GM19043 (cell line): ENCODE measurements at regions not wholly inside any gene's neighbourhood (a gene's known extent, or its start where the extent isn't known, plus 50 kb on each side); places are given as distances from the start of the nearest gene placed in this dataset.

Source experiments
- ATAC-seq: cut with Tn5 transposase; IDR thresholded peaks from one replicate; pipeline ENCODE4 v1.9.1; 2021; ENCODE audit warnings: low read depth; ENCODE audit not compliant: unreplicated experiment

DNA sequence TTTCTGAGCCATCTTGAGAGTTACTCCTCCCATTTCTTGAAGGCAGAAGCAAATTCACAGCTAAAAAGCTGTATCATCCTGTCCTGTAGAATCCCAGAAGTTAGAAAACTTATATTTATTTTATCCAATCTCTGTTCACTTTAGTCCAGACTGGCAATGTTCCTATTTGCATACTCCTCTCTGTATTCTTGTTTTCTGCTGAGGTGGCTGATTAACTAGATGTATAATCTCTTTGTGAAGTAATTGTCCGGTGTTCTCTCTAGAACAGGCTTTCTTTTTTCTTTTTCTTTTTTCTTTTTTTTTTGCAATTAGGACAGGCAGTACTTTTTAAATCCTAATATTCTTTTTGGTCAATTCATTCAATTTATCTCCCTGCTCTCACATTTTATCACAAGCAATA lies 411.0 kb downstream of the KCNJ3 start:
- ATAC-seq = no peak

DNA sequence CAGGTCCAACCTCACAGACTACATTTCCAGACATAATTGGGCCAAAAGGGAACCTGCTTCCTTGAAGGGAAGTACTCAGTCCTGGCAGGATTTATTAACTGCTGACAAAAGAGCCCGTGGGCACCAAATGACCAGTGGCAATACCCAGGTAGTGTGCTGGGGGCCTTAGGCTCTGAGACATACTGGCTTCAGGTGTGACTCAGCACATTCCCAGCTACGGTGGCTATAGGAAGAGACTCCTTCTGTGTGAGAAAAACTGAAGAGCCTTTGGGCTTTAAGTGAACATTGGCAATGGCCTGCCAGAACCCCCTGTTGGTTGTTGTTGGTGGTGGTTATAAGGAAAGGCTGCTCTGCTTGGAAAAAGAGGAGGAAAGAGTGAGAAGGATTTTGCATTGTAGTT lies 401.8 kb downstream of the KCNJ3 start:
- ATAC-seq = no peak

DNA sequence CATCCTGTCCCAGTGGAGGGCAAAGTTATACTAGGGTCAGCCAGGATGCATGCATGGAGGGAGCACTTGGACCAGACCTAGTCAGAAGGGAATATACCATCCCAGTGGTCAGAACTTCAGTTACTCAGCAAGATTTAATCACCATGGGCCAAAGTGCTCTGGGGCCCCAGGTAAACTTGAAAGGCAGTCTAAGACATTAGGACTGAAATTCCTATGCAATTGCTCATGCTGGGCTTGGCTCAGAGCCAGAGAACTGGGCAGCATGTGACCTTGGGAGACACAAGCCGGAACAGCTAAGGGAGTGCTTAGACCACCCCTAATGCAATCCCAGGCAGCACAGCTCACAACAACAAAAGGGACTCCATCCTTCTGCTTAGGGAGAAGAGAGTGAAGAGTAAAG lies 401.3 kb downstream of the KCNJ3 start:
- no peak for ATAC-seq

DNA sequence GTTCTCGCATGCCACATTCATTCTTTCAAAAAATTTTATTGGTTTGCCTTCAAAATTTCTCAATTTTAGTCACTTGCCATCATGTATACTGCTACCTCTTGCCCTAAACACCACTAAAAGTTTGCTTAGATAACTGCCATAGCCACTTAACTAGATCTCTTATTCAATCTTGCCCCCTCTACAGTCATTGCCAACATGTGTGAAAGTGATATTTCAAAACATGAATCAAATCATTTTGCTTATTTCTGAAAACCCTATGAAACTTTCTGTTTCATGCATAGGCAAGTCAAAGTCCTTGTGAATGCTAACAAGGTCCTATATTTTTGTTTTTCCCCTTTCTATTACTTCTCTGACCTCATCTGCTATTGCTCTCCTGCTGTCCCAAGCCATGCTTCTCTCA lies 397.1 kb downstream of the KCNJ3 start:
- ATAC-seq = no peak

DNA sequence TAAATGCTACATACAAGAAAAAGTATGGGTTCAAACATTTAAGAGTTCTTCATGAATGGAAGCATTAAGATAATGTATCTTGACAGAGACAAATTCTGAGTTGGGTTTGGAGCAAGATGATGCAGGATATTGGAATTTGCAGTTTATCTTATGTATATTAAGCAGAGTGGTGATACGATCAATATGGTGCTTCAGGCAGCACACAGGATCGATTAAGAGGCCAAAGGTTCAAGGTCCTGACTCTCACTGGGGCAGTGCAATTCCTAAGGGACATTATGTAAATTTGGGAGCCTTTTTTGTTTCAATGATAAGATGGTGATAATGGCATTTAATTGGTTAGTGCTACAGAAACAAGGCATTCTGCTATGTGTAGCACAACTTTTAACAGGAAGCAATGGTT lies 381.9 kb downstream of the KCNJ3 start:
- ATAC-seq = no peak

DNA sequence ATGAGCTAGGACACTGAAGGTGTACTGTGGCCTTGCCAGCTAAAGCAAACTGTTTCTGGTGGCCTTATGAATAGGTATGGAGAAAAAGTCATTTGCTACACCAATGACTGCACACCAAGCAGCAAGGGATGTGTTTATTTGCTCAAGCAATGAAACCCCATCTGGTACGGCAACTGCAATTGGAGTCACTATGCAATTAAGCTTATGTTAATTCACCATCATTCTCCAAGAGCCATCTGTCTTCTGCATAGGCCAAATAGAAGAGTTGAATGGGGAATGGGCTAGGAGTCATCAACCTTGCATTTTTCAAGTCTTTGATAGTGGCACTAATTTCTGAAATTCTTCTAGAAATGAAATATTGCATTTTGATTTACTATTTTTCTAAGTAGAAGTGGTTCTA lies 372.0 kb downstream of the KCNJ3 start:
- ATAC-seq = no peak

DNA sequence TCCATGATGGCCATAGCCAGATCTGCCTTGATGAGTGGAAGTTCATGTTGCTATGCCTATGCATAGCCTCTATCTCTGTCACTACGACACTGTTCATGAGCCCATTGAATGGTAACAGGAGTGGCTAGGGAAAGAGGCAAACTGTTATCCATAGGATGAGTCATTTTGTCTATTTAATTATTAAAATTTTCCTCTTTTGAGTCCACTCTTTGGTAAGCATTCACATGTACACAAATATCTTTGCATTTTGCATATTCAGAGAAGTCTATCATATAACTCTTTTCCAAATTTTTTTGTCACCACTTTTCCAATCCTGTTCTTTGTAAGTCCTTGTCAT lies 364.4 kb downstream of the KCNJ3 start:
- ATAC-seq = no peak

DNA sequence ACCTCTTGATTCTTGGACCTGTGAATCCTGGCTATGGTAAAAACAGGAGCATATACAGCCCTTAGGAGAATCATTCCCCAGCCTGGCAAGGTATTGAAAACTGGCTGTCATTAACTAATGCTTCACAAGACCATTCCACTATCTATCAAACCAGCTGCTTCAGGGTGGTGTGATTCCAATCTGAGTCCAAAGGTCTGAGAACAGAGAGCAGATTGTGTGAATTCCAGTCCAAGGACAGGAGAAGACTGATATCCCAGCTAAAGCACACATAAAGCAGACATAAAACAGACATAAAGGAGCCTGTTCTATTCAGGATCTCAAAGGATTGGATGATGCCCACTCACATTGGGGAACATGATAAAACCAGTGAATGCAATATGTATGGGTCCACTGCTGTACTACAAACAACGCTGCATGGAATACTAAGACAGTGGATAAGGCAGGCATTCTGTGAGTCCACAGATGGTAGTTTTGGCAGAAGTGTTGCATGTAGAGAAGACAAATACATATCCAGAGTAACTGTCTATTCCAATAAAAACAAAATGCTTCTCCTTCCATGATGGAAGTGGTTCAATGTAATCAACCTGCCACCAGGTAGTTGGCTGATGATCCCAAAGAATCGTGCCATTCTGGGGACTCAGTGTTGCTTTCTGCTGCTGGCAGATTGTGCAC lies 363.9 kb downstream of the KCNJ3 start:
- ATAC-seq = no peak

DNA sequence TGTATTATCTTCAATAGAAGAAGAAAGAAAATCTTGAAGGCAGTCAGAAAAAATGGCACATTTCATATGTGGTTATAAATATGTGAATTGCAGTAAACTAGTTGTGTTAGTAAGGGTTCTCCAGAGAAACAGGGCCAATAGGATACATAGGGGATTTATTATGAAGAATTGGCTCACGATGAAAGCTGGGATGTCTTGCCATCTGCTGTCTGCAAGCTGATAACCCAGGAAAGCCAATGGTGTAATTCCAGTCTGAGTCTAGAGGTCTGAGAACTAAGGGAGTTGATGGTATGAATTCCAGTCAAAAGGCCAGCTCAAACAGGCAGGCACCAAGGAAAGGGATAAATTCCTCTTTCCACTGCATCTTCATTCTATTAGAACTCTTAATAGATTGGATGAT lies 362.4 kb downstream of the KCNJ3 start:
- ATAC-seq = no peak

DNA sequence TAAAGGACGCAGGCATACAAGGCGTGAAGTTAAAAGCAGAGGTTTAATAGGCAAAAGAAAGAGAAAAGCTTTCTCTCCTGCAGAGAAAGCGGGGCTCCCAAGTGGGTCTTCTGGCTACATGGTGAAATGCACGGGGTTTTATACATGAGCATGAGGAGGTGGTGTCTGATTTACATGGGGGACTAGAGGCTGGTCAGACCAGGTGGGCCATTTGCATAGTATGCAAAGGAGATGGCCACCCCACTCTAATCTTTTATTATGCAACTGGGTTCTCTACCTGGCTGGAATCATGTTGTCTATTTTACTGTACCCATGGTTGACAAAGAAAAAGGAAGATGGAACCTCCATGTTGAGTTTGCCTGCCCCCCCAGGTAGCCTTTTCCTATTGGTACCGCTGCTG lies 356.2 kb downstream of the KCNJ3 start:
- ATAC-seq = no peak

DNA sequence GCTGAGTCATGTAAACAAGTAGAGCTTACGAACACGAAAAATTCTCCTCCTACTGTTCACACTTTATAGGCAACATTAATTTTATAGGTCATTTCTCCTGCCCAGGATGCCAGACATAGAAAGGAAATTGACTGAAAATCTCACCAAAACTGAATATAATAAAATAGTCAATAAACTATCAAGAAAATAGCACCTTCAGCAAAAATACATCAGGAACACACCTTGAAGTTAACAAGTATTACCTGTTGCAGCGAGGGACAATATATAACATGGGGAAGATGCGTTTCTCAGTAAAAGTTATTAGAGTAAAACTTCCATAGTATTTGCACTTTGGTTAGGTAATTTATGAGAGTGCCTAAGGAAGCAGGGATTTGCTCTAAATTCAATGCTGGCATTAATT lies 344.6 kb downstream of the KCNJ3 start:
- no peak for ATAC-seq

DNA sequence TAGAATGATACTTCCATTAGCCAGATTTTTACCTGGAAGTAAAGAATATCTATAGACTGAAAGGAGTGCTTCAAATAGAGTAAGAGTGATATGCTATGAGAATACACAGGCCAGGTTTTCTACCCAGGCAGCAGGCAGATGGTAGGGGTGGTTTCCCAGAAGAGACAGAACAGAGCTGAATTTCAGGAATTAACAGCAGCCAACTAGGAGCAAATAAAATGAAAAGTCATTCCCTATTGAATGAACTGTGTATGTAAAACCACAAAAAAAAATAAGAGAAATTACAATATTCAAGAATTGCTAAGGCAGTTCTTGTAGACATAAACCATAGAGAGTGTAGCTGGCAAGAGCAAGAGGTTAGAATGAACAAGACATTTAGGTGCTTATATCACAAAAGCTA lies 336.8 kb downstream of the KCNJ3 start:
- ATAC-seq = no peak

DNA sequence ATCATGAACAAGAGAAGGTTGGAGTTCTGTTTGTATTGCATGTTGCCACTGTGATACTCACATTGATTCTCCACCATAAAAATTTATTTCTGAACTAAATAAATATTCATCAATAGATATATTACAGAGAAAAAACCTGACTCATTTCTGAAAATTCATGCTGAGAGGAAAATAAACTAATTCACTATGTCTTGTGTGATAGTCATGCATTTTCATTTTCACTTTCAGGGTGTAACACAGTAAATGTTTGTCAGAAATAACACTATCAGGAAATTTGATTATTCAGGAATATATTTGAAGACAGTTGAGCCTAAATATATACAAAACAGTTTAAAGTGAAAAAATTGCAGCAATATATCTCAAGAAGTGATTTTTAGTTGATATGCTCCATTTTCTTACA lies 335.2 kb downstream of the KCNJ3 start:
- no peak for ATAC-seq

DNA sequence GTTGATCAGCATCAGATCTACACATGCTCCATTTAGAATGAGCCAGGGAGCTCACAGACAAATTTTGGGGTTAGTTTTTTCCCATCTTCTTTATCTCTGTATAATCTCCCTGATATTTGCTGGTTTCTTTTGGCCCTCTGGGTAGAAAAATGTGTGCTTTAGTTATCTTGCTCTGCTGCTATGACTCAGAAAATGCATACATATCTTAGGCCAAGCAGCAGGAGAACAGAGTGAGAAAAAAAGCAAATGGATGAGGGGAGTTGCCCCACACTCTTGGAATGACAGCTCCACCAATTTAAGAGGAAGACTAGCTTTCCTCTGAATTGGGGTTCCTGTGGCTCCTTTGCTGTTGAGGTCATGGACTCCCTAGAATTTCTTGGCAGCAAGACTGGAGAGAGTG lies 331.8 kb downstream of the KCNJ3 start:
- no peak for ATAC-seq

DNA sequence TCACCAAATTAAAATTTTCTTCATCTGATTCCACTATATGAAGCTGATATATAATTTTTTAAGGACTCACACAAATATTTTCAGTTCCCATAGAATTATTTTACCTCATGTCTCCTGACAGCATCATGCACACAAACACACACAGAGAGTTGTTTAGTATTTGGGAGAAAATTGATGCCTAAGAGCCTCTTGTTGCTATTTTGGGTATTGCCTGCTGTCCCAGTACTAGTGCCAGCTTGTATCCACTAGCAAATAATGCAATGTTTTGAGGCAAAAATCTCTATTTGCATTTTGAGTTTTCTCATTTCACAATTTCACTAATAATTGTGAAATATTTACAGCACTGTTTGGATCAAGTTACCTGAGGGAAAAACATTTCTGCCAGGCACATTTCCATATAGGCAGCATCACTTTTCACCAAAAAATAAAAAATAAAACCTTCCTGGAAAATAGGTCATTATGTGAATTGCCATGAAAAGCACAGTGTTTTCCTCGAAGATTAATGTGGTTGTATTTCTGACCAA lies 328.2 kb downstream of the KCNJ3 start:
- ATAC-seq = no peak

DNA sequence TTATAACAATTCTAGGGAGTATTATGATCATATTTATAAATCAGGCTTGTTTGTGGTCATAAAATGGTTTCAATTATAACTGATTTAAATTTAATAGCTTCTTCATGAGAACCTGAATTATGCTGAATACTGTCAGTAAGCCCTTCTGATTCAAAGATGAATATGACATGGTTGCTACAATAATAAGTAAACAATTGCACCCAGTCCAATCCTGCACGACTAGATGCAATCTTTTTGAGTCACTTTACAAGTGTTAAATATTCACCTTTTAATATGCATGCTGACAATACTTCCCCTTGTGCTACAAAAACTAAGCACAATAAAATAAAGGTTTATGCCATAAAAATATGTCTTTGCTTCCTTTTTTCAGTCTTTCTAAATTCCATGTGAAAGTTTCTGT lies 325.2 kb downstream of the KCNJ3 start:
- ATAC-seq = no peak

DNA sequence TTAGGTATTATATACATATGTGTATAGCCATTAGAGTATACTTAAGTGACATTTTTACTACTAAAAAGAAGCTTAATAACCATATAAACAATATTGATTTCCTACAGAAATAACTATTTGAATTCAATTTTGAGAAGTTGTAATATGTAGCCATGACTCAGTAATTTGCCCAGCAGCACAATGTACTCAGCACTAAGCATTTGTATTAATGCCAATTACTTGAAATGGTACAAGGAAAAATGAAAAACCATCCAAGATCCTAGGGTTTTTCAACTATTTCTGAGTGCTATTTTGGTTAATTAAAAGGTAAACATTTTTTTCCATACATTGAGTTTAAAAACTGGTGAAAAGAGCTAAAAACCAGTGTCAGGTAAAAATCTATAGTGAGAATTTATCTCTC lies 324.0 kb downstream of the KCNJ3 start:
- no peak for ATAC-seq

DNA sequence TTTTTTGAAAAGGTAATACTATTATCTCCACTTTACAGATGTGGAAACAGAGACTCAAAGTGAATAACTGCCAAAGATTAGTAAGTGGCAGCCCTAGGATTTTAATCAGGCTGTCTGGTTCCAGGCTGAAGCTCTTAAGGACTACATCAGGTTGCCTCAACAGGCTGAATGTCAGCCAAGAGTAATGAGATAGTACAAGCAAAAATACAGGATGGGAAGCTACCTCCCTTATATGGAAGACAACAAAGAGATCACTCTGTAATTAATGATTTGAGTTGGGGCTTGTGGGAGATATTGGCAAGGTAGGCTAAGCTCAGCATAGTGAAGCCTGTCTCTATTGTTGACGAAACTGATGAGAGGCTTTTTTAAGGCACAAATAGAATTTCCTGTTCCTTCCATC lies 323.1 kb downstream of the KCNJ3 start:
- no peak for ATAC-seq

DNA sequence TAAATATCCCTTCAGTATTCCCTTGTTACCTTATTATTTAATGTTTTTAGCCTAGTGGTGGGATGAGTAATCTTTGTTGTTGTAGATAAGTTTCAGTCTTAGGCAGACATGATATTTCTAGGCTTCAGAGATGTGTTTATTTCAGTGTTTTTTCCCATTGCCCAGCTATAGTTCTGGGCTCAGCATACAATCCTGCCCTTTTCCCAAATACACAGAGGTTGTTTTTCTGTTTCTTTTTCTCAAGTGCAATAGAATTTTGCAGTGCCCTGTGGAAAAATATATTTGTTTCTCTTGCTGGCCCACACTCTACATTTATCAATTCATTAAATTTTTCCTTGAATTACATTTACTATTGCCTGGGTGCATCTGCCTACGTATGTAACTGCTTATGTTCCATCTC lies 321.8 kb downstream of the KCNJ3 start:
- no peak for ATAC-seq

DNA sequence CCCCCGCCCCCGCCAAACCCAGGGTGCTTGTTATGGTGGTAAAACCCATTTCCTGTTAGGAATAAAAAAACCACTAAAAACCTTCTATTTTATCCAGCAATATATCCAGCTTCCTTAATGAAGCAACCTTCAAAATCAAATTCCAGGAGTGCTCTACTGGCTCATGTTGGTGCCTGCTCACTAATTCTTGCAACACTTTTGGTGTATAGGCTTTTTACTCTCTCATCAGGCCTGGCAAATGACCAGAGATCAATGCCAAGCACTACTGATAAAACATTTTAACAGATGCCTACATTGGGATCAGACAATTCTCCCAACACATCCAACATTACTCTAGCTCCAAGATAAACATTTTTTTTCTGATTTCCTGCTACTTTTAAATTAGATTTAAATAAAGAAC lies 312.4 kb downstream of the KCNJ3 start:
- no peak for ATAC-seq

DNA sequence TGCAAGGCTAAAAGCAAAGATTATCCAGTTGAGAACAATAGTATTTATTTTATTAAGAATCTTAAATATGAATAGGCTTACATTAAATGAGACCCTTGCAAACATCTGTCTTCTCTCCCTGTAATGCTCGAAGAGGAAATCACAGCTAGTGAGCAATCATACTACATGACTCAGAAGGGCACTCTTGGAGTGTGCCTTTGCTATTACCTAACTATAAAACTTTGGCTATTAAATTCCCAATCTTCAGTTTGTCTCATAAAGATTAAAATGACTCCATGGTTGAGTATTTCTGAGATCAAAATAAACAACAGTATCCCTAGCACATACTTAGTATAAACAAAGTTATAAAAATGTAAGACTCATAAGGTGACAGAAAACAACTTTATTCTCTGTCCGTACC lies 296.9 kb downstream of the KCNJ3 start:
- ATAC-seq = no peak

DNA sequence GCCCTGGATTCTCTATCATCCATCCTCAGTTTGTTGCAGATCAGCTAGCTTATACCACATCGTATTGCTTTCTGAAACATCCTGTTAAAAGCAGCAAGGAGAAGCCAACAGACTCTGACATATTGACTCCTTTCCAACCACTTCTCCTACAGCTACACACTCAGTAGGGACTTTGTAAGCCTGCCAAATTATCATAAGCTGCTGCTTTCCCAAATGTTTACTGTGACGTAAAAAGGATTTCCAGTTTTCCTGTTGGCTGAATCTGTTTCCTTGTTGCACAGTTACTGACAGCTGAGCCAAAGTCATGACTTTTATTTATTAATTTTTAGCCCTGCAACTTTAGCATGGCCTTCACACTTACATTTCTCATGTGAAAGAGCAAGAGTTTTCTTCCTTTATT lies 294.3 kb downstream of the KCNJ3 start:
- ATAC-seq = no peak

DNA sequence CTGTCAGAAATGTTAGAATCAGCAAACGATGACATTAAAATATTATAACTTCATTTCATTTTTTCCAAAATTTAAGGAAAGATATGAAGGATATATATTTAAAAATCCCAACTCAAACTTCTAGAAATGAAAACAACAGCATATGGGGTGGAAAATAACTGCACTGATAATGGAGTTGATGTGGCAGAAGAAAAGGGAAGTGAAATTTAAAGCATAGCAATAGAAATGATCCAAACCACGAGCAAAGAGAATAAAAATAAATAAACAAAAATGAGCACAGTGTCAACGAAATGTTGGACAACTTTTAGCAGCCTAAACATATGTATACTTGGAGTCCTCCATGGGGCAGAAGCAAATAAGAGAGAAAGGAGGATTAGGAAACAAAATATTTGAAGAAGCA lies 280.2 kb downstream of the KCNJ3 start:
- ATAC-seq = no peak
